ENCODE measurements at regions not wholly inside any gene's neighbourhood (a gene's known extent, or its start where the extent isn't known, plus 50 kb on each side); places are given as distances from the start of the nearest gene placed in this dataset.
A peak's percentile ranks its signal among the peaks of the same experiment; 100 is the strongest.

GRCh38 chr2:219836647-219837177 lies 209.3 kb downstream of the SLC4A3 start:
- H3K36me3 ChIP-seq = no peaks in the 10 kb centered on the region
- H3K27me3 ChIP-seq = no peaks in the 10 kb centered on the region
- intact Hi-C loops (cut with DNase I) = no loop called here
- H3K27ac ChIP-seq = no peak overlapping the region
- TF ChIP-seq CTCF (IDR thresholded peaks at IDR 0.05) = peak in 2 of 3 experiments; percentile 11 to 33
- H3K4me3 ChIP-seq = no peak overlapping the region
- no peaks in the 10 kb centered on the region for H3K4me1 ChIP-seq
- H3K9me3 ChIP-seq = no peaks in the 10 kb centered on the region
- DNase-seq (ENCODE audit: low spot score in 2 of 2) = no peak

- Histone ChIP-seq H3K4me1 (no peaks in the 10 kb centered on the region), H3K9me3 (no peaks in the 10 kb centered on the region), H3K36me3 (no peaks in the 10 kb centered on the region), H3K27ac (no peak overlapping the region), H3K4me3 (no peak overlapping the region), H3K27me3 (no peaks in the 10 kb centered on the region)
- DNase-seq (ENCODE audit: low spot score in 2 of 2) = no peak
- intact Hi-C loops (cut with DNase I) = no loop called here
- no peak for TF ChIP-seq CTCF (IDR thresholded peaks at IDR 0.05)
Observed at GRCh38 chr2:219844401-219845091, 217.1 kb downstream of the SLC4A3 start.

- Histone ChIP-seq H3K4me3 (no peak overlapping the region), H3K36me3 (no peaks in the 10 kb centered on the region), H3K4me1 (no peaks in the 10 kb centered on the region), H3K27me3 (no peaks in the 10 kb centered on the region), H3K9me3 (no peaks in the 10 kb centered on the region), H3K27ac (no peak overlapping the region)
- intact Hi-C loops (cut with DNase I) = no loop called here
- TF ChIP-seq CTCF (IDR thresholded peaks at IDR 0.05) = no peak
- DNase-seq (ENCODE audit: low spot score in 2 of 2) = no peak
Observed at GRCh38 chr2:219848882-219849281, 221.5 kb downstream of the SLC4A3 start.

- H3K9me3 ChIP-seq = no peaks in the 10 kb centered on the region
- H3K4me1 ChIP-seq = no peaks in the 10 kb centered on the region
- no peaks in the 10 kb centered on the region for H3K27me3 ChIP-seq
- H3K36me3 ChIP-seq = no peaks in the 10 kb centered on the region
- no peak for DNase-seq (ENCODE audit: low spot score in 2 of 2)
- TF ChIP-seq CTCF (IDR thresholded peaks at IDR 0.05) = no peak
- no peak overlapping the region for H3K27ac ChIP-seq
- no peak overlapping the region for H3K4me3 ChIP-seq
- intact Hi-C loops (cut with DNase I) = no loop called here
Observed at GRCh38 chr2:219851169-219851568, 223.7 kb downstream of the SLC4A3 start.

GRCh38 chr2:219851801-219852481 lies 224.5 kb downstream of the SLC4A3 start:
- no peaks in the 10 kb centered on the region for H3K4me1 ChIP-seq
- no peak for TF ChIP-seq CTCF (IDR thresholded peaks at IDR 0.05)
- intact Hi-C loops (cut with DNase I) = no loop called here
- H3K36me3 ChIP-seq = no peaks in the 10 kb centered on the region
- DNase-seq (ENCODE audit: low spot score in 2 of 2) = no peak
- H3K9me3 ChIP-seq = no peaks in the 10 kb centered on the region
- H3K27me3 ChIP-seq = no peaks in the 10 kb centered on the region
- H3K27ac ChIP-seq = no peak overlapping the region
- peak overlapping the region; percentile 42 to 49 for H3K4me3 ChIP-seq

Measured in ascending aorta (tissue), 2 donors.